GM23338 (cell line): ENCODE measurements at regions not wholly inside any gene's neighbourhood (a gene's known extent, or its start where the extent isn't known, plus 50 kb on each side); places are given as distances from the start of the nearest gene placed in this dataset.
"Not testable (repeated sequence)": the region's sequence is repeated elsewhere in the genome, so short reads cannot be mapped to it uniquely, and the experiment has no call there.

ENCODE experiments used
- ATAC-seq: fragments of 200-7000 bp; cut with Tn5 transposase; 3 replicates; pipeline ENCODE4 v1.9.1; 2020
- DNase-seq: peaks from one replicate; pipeline ENCODE4 v3.0.0-alpha.2; 2015; ENCODE audit warnings: low spot score
- H2AFZ ChIP-seq: fragments of 200-600 bp; sonication (generic); 2 replicates; pipeline ENCODE4 v1.8.0; 2016; ENCODE audit warnings: antibody characterized with exemption, mild to moderate bottlenecking, moderate library complexity
- H3F3A ChIP-seq: fragments of 200-600 bp; sonication (generic); replicated peaks from 2 replicates; pipeline ENCODE4 v1.8.0; 2017; ENCODE audit warnings: antibody characterized with exemption, mixed run types, low read depth
- H3K27ac ChIP-seq: fragments of 200-600 bp; sonication (generic); 2 replicates; pipeline ENCODE4 v1.6.1; 2016; ENCODE audit warnings: low read depth
- H3K27me3 ChIP-seq: fragments of 200-600 bp; sonication (generic); 2 replicates; pipeline ENCODE4 v1.8.0; 2016; ENCODE audit warnings: mild to moderate bottlenecking, mixed run types, moderate library complexity; ENCODE audit not compliant: insufficient read depth
- H3K36me3 ChIP-seq: fragments of 200-600 bp; sonication (generic); 2 replicates; pipeline ENCODE4 v1.8.0; 2016; ENCODE audit warnings: mild to moderate bottlenecking; ENCODE audit not compliant: insufficient read depth
- H3K4me1 ChIP-seq: fragments of 200-600 bp; sonication (generic); 2 replicates; pipeline ENCODE4 v1.8.0; 2016; ENCODE audit warnings: mild to moderate bottlenecking, moderate library complexity; ENCODE audit not compliant: insufficient read depth
- H3K4me2 ChIP-seq: fragments of 200-600 bp; sonication (generic); 2 replicates; pipeline ENCODE4 v1.7.1; 2017; ENCODE audit warnings: mixed run types
- H3K4me3 ChIP-seq: fragments of 200-600 bp; sonication (generic); 2 replicates; pipeline ENCODE4 v1.6.1; 2016; ENCODE audit warnings: mixed run types
- H3K79me2 ChIP-seq: fragments of 200-600 bp; sonication (generic); replicated peaks from 2 replicates; pipeline ENCODE4 v1.8.0; 2017; ENCODE audit warnings: mild to moderate bottlenecking; ENCODE audit not compliant: insufficient read depth
- H3K9me2 ChIP-seq: fragments of 200-600 bp; sonication (generic); 2 replicates; pipeline ENCODE4 v1.8.0; 2017; ENCODE audit not compliant: insufficient read depth
- H4K20me1 ChIP-seq: fragments of 200-600 bp; sonication (generic); replicated peaks from 2 replicates; pipeline ENCODE4 v1.8.0; 2017; ENCODE audit warnings: mild to moderate bottlenecking; ENCODE audit not compliant: insufficient read depth
- H3K27ac Mint-ChIP-seq: 2 replicates; pipeline ENCODE4 v1.8.0; 2020; ENCODE audit warnings: inconsistent platforms, mild to moderate bottlenecking, moderate library complexity, mixed read lengths
- H3K27me3 Mint-ChIP-seq: 3 replicates; pipeline ENCODE4 v1.8.0; 2022; ENCODE audit warnings: low read depth, mild to moderate bottlenecking, moderate library complexity, mixed read lengths, inconsistent platforms; ENCODE audit not compliant: insufficient read depth, poor library complexity
- H3K36me3 Mint-ChIP-seq: 3 replicates; pipeline ENCODE4 v1.8.0; 2021; ENCODE audit warnings: low read depth, mild to moderate bottlenecking, inconsistent platforms, moderate library complexity, mixed read lengths
- H3K4me1 Mint-ChIP-seq: 3 replicates; pipeline ENCODE4 v1.8.0; 2020; ENCODE audit warnings: mild to moderate bottlenecking, inconsistent platforms, mixed read lengths
- H3K4me3 Mint-ChIP-seq: 3 replicates; pipeline ENCODE4 v1.8.0; 2021; ENCODE audit warnings: moderate library complexity, mild to moderate bottlenecking, inconsistent platforms, mixed read lengths
- H3K9me3 Mint-ChIP-seq: 3 replicates; pipeline ENCODE4 v1.8.0; 2020; ENCODE audit warnings: moderate library complexity, mild to moderate bottlenecking, inconsistent platforms, mixed read lengths
- EZH2 ChIP-seq: fragments of 200-600 bp; sonication (generic); IDR thresholded peaks from one replicate; pipeline ENCODE4 v1.8.0; 2017; ENCODE audit warnings: antibody characterized with exemption, mild to moderate bottlenecking, low read depth; ENCODE audit not compliant: unreplicated experiment
- EZH2phosphoT487 ChIP-seq: fragments of 200-600 bp; sonication (generic); IDR thresholded peaks from one replicate; pipeline ENCODE4 v1.8.1; 2018; ENCODE audit warnings: antibody characterized with exemption; ENCODE audit not compliant: unreplicated experiment
- JUNB ChIP-seq: IDR thresholded peaks from one replicate; pipeline ENCODE4 v1.6.1; 2016; ENCODE audit warnings: antibody characterized with exemption; ENCODE audit not compliant: unreplicated experiment
- NANOG ChIP-seq: IDR thresholded peaks from 2 replicates; pipeline ENCODE4 v1.6.1; 2016; ENCODE audit warnings: antibody characterized with exemption, borderline replicate concordance
- POLR2AphosphoS5 ChIP-seq: IDR thresholded peaks from 2 replicates; pipeline ENCODE4 v1.6.1; 2016; ENCODE audit warnings: antibody characterized with exemption, low read depth
- STAT1 ChIP-seq: IDR thresholded peaks from one replicate; pipeline ENCODE4 v1.6.1; 2016; ENCODE audit warnings: antibody characterized with exemption; ENCODE audit not compliant: unreplicated experiment
- ZNF331 ChIP-seq: fragments of 250-450 bp; sonication (Bioruptor Pico); IDR thresholded peaks from 2 replicates; pipeline ENCODE4 v1.5.0; 2020; ENCODE audit warnings: low read depth, mild to moderate bottlenecking, moderate library complexity
- TF ChIP-seq, protein P1 (sequence below): fragments of 250-450 bp; sonication (Bioruptor Pico); IDR thresholded peaks from 2 replicates; pipeline ENCODE4 v1.5.0; 2020; ENCODE audit warnings: mild to moderate bottlenecking, moderate library complexity
- TF ChIP-seq, protein P2 (sequence below), 2 experiments: fragments of 200-600 bp in 1 of 2; sonication (generic) in 1 of 2; conservative IDR thresholded peaks; 2 replicates each; pipeline versions ENCODE4 v1.5.1 to v1.6.1; 2016 to 2017; ENCODE audit warnings: antibody characterized with exemption in 2 of 2, low read depth in 2 of 2, mild to moderate bottlenecking in 2 of 2, moderate library complexity in 1 of 2

DNA sequence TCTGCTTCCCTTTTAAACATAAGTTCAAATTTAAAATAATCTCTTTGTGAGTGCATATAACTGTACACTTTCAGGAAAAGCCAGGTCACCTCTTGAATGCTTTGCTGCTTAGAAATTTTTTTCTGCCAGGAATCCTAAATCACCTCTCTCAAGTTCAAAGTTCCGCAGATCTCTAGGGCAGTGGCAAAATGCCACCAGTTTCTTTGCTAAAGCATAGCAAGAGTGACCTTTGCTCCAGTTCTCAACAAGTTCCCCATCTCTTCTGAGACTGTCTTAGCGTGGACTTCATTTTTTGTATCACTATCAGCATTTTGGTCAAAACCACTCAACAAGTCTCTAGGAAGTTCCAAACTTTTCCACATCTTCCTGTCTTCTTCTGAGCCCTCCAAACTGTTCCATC is 249.7 kb upstream of the COPS8 start:
- not testable (repeated sequence) for H3K79me2 ChIP-seq, H3F3A ChIP-seq, H3K36me3 ChIP-seq, H3K4me1 Mint-ChIP-seq, H2AFZ ChIP-seq, H3K27ac ChIP-seq, H3K4me3 ChIP-seq, H3K9me2 ChIP-seq, ATAC-seq, H3K27me3 Mint-ChIP-seq, H3K4me1 ChIP-seq, H3K4me2 ChIP-seq, H3K27me3 ChIP-seq, DNase-seq, H3K4me3 Mint-ChIP-seq, H4K20me1 ChIP-seq, H3K27ac Mint-ChIP-seq
- Mint-ChIP-seq H3K36me3 (peaks cover 24% of the 10 kb centered on the region), H3K9me3 (peaks cover 29% of the 10 kb centered on the region)

DNA sequence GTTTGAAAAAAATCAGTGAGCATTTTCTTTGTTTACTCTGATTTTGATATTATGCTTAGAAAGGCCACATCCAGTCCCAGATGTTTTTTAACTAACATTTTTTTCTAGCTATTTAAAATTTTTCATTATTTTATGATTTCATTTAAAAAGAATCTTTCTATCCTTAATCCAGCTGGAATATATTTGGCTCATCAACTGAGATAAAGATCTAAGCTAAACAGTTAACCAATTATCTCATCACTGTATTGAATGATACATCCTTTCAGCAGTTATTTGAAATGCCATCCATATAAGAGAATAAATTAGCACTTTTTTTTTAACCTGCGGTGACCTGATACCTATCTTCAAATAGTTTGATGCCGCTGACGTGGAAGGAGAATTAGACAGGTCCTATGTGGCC is 245.5 kb upstream of the COPS8 start:
- Mint-ChIP-seq H3K9me3 (peaks cover 39% of the 10 kb centered on the region), H3K4me3 (no peak overlapping the region), H3K36me3 (peaks cover 37% of the 10 kb centered on the region), H3K27me3 (peaks cover 2% of the 10 kb centered on the region), H3K4me1 (no peaks in the 10 kb centered on the region), H3K27ac (no peak overlapping the region)
- Histone ChIP-seq H3K4me3 (no peak overlapping the region), H2AFZ (0 out of 2 replicates have a peak overlapping the region, but pooled peaks have one; percentile 18), H3K9me2 (peaks cover 8% of the 10 kb centered on the region; the same call in 1 of the 2 replicates), H3F3A (no peaks in the 10 kb centered on the region), H3K27me3 (no peaks in the 10 kb centered on the region), H3K4me2 (no peak overlapping the region), H3K36me3 (peaks cover 2% of the 10 kb centered on the region; the same call in 1 of the 2 replicates), H4K20me1 (no peaks in the 10 kb centered on the region), H3K4me1 (no peaks in the 10 kb centered on the region), H3K79me2 (no peaks in the 10 kb centered on the region), H3K27ac (no peak overlapping the region)
- DNase-seq = no peak
- no peak for TF ChIP-seq EZH2
- no peak for ATAC-seq

DNA sequence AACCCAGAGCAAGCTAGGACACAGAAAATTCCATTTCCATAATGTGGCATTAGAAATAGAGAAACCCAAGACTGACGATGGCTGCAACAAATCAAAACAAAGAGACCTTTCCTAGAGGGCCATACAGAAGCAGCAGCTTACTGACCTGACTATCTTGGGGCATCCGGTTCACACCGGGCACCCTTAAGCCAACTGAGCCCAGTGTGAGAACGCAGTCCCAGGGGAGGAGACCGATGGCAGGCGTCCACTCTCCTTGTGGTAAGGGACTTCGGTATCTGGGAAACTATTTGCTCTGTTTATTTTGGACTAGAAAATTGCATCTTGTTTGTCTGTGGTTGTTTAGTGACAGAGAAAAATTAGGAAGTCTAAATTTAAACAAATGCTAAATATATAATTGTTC is 244.8 kb upstream of the COPS8 start:
- H3K36me3 Mint-ChIP-seq = peaks cover 34% of the 10 kb centered on the region
- no peak for ATAC-seq
- no peak overlapping the region for H3K4me2 ChIP-seq
- no peak overlapping the region for H3K4me3 ChIP-seq
- H3F3A ChIP-seq = no peaks in the 10 kb centered on the region
- no peak overlapping the region for H3K4me3 Mint-ChIP-seq
- H2AFZ ChIP-seq = 0 out of 2 replicates have a peak overlapping the region, but pooled peaks have one; percentile 18
- peaks cover 8% of the 10 kb centered on the region; the same call in 1 of the 2 replicates for H3K9me2 ChIP-seq
- H4K20me1 ChIP-seq = no peaks in the 10 kb centered on the region
- no peak for DNase-seq
- H3K27ac ChIP-seq = no peak overlapping the region
- H3K4me1 Mint-ChIP-seq = peaks cover 1% of the 10 kb centered on the region; the same call in 2 of the 3 replicates
- H3K27me3 ChIP-seq = no peaks in the 10 kb centered on the region
- H3K36me3 ChIP-seq = peaks cover 2% of the 10 kb centered on the region; the same call in 1 of the 2 replicates
- peaks cover 35% of the 10 kb centered on the region for H3K9me3 Mint-ChIP-seq
- no peak overlapping the region for H3K27ac Mint-ChIP-seq
- peaks cover 3% of the 10 kb centered on the region for H3K27me3 Mint-ChIP-seq
- H3K79me2 ChIP-seq = no peaks in the 10 kb centered on the region
- H3K4me1 ChIP-seq = no peaks in the 10 kb centered on the region
- TF ChIP-seq, protein P1, sequence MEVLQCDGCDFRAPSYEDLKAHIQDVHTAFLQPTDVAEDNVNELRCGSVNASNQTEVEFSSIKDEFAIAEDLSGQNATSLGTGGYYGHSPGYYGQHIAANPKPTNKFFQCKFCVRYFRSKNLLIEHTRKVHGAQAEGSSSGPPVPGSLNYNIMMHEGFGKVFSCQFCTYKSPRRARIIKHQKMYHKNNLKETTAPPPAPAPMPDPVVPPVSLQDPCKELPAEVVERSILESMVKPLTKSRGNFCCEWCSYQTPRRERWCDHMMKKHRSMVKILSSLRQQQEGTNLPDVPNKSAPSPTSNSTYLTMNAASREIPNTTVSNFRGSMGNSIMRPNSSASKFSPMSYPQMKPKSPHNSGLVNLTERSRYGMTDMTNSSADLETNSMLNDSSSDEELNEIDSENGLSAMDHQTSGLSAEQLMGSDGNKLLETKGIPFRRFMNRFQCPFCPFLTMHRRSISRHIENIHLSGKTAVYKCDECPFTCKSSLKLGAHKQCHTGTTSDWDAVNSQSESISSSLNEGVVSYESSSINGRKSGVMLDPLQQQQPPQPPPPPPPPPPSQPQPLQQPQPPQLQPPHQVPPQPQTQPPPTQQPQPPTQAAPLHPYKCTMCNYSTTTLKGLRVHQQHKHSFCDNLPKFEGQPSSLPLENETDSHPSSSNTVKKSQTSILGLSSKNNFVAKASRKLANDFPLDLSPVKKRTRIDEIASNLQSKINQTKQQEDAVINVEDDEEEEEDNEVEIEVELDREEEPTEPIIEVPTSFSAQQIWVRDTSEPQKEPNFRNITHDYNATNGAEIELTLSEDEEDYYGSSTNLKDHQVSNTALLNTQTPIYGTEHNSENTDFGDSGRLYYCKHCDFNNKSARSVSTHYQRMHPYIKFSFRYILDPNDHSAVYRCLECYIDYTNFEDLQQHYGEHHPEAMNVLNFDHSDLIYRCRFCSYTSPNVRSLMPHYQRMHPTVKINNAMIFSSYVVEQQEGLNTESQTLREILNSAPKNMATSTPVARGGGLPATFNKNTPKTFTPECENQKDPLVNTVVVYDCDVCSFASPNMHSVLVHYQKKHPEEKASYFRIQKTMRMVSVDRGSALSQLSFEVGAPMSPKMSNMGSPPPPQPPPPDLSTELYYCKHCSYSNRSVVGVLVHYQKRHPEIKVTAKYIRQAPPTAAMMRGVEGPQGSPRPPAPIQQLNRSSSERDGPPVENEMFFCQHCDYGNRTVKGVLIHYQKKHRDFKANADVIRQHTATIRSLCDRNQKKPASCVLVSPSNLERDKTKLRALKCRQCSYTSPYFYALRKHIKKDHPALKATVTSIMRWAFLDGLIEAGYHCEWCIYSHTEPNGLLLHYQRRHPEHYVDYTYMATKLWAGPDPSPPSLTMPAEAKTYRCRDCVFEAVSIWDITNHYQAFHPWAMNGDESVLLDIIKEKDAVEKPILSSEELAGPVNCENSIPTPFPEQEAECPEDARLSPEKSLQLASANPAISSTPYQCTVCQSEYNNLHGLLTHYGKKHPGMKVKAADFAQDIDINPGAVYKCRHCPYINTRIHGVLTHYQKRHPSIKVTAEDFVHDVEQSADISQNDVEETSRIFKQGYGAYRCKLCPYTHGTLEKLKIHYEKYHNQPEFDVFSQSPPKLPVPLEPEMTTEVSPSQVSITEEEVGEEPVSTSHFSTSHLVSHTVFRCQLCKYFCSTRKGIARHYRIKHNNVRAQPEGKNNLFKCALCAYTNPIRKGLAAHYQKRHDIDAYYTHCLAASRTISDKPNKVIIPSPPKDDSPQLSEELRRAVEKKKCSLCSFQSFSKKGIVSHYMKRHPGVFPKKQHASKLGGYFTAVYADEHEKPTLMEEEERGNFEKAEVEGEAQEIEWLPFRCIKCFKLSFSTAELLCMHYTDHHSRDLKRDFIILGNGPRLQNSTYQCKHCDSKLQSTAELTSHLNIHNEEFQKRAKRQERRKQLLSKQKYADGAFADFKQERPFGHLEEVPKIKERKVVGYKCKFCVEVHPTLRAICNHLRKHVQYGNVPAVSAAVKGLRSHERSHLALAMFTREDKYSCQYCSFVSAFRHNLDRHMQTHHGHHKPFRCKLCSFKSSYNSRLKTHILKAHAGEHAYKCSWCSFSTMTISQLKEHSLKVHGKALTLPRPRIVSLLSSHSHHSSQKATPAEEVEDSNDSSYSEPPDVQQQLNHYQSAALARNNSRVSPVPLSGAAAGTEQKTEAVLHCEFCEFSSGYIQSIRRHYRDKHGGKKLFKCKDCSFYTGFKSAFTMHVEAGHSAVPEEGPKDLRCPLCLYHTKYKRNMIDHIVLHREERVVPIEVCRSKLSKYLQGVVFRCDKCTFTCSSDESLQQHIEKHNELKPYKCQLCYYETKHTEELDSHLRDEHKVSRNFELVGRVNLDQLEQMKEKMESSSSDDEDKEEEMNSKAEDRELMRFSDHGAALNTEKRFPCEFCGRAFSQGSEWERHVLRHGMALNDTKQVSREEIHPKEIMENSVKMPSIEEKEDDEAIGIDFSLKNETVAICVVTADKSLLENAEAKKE (CRISPR knock-in tag) = no peak
- TF ChIP-seq NANOG (no peak), STAT1 (no peak), EZH2phosphoT487 (no peak), ZNF331 (no peak), POLR2AphosphoS5 (no peak), JUNB (no peak), EZH2 (no peak)
- TF ChIP-seq, protein P2, sequence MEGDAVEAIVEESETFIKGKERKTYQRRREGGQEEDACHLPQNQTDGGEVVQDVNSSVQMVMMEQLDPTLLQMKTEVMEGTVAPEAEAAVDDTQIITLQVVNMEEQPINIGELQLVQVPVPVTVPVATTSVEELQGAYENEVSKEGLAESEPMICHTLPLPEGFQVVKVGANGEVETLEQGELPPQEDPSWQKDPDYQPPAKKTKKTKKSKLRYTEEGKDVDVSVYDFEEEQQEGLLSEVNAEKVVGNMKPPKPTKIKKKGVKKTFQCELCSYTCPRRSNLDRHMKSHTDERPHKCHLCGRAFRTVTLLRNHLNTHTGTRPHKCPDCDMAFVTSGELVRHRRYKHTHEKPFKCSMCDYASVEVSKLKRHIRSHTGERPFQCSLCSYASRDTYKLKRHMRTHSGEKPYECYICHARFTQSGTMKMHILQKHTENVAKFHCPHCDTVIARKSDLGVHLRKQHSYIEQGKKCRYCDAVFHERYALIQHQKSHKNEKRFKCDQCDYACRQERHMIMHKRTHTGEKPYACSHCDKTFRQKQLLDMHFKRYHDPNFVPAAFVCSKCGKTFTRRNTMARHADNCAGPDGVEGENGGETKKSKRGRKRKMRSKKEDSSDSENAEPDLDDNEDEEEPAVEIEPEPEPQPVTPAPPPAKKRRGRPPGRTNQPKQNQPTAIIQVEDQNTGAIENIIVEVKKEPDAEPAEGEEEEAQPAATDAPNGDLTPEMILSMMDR (conservative IDR thresholded peaks at IDR 0.05; ENCODE audit: low read depth in 2 of 2) = no peak
